ENCODE measurements at regions not wholly inside any gene's neighbourhood (a gene's known extent, or its start where the extent isn't known, plus 50 kb on each side); places are given as distances from the start of the nearest gene placed in this dataset.

- H3K9me2 ChIP-seq (replicated peaks; ENCODE audit: low read length) = no peaks in the 10 kb centered on the region
- BruUV-seq (replicated peaks) = no TSS peak
- POLR2A ChIA-PET (ENCODE audit: unreplicated experiment) = no interaction called here
Measured at GRCh38 chr1:221416723-221417122, 325.2 kb downstream of the DUSP10 start.

GRCh38 chr1:221418346-221418745 lies 323.5 kb downstream of the DUSP10 start:
- intact Hi-C loops (cut with micrococcal nuclease) = no loop called here
- no peak overlapping the region for H3K4me3 ChIP-seq (ENCODE audit: low read length)
- DNase-seq = no peak
- no peaks in the 10 kb centered on the region for H3F3A ChIP-seq (ENCODE audit: low read length, unreplicated experiment)
- H3K9ac ChIP-seq (ENCODE audit: low read length) = no peak overlapping the region
- no peak overlapping the region for H3K4me2 ChIP-seq (ENCODE audit: low read length)
- CTCF ChIA-PET = no interaction called here
- H3K36me3 ChIP-seq (ENCODE audit: low read depth, low read length) = no peaks in the 10 kb centered on the region
- no peaks in the 10 kb centered on the region for H3K9me2 ChIP-seq (replicated peaks; ENCODE audit: low read length)
- H3K27me3 ChIP-seq (ENCODE audit: low read length) = no peaks in the 10 kb centered on the region
- H2AFZ ChIP-seq (ENCODE audit: low read length) = no peak overlapping the region
- H3K79me2 ChIP-seq (ENCODE audit: low read length) = no peaks in the 10 kb centered on the region
- POLR2A ChIA-PET (ENCODE audit: unreplicated experiment) = no interaction called here
- no peak for ATAC-seq
- no peak overlapping the region for H3K27ac ChIP-seq (ENCODE audit: low read length)
- H3K9me3 ChIP-seq (ENCODE audit: low read length) = no peaks in the 10 kb centered on the region
- no peaks in the 10 kb centered on the region for H4K20me1 ChIP-seq (ENCODE audit: low read length)
- TF ChIP-seq EZH2 (IDR thresholded peaks at IDR 0.05; ENCODE audit: low read length, unreplicated experiment) (no peak), EZH2phosphoT487 (IDR thresholded peaks at IDR 0.05; ENCODE audit: borderline replicate concordance, low read length) (no peak), CTCF (conservative IDR thresholded peaks at IDR 0.05; ENCODE audit: low read depth, low read length) (no peak)
- no TSS peak for BruUV-seq (replicated peaks)
- no peaks in the 10 kb centered on the region for H3K4me1 ChIP-seq (ENCODE audit: insufficient read depth, low read length)

More at GRCh38 chr1:221416723-221417122, 325.2 kb downstream of the DUSP10 start:
- H3F3A ChIP-seq (ENCODE audit: low read length, unreplicated experiment) = no peaks in the 10 kb centered on the region
- H3K4me2 ChIP-seq (ENCODE audit: low read length) = no peak overlapping the region
- ATAC-seq = no peak
- DNase-seq = no peak
- H3K36me3 ChIP-seq (ENCODE audit: low read depth, low read length) = no peaks in the 10 kb centered on the region
- H3K9me3 ChIP-seq (ENCODE audit: low read length) = no peaks in the 10 kb centered on the region
- no peaks in the 10 kb centered on the region for H3K79me2 ChIP-seq (ENCODE audit: low read length)
- intact Hi-C loops (cut with micrococcal nuclease) = no loop called here
- CTCF ChIA-PET = no interaction called here
- no peaks in the 10 kb centered on the region for H3K27me3 ChIP-seq (ENCODE audit: low read length)
- no peak overlapping the region for H2AFZ ChIP-seq (ENCODE audit: low read length)
- no peaks in the 10 kb centered on the region for H4K20me1 ChIP-seq (ENCODE audit: low read length)
- H3K4me3 ChIP-seq (ENCODE audit: low read length) = no peak overlapping the region
- no peak overlapping the region for H3K27ac ChIP-seq (ENCODE audit: low read length)
- H3K4me1 ChIP-seq (ENCODE audit: insufficient read depth, low read length) = no peaks in the 10 kb centered on the region
- H3K9ac ChIP-seq (ENCODE audit: low read length) = no peak overlapping the region
- no peak for TF ChIP-seq EZH2 (IDR thresholded peaks at IDR 0.05; ENCODE audit: low read length, unreplicated experiment)
- TF ChIP-seq EZH2phosphoT487 (IDR thresholded peaks at IDR 0.05; ENCODE audit: borderline replicate concordance, low read length) = no peak
- no peak for TF ChIP-seq CTCF (conservative IDR thresholded peaks at IDR 0.05; ENCODE audit: low read depth, low read length)

- intact Hi-C loops (cut with micrococcal nuclease) = loop anchor here (5.0 kb wide), 1 partner anchor 62 kb away; no protein-coding TSS in a partner anchor
- Histone ChIP-seq H3F3A (ENCODE audit: low read length, unreplicated experiment) (no peaks in the 10 kb centered on the region), H3K79me2 (ENCODE audit: low read length) (no peaks in the 10 kb centered on the region), H4K20me1 (ENCODE audit: low read length) (no peaks in the 10 kb centered on the region), H3K9me2 (replicated peaks; ENCODE audit: low read length) (no peaks in the 10 kb centered on the region), H3K27me3 (ENCODE audit: low read length) (no peaks in the 10 kb centered on the region), H3K9me3 (ENCODE audit: low read length) (no peaks in the 10 kb centered on the region), H3K36me3 (ENCODE audit: low read depth, low read length) (no peaks in the 10 kb centered on the region), H2AFZ (ENCODE audit: low read length) (peak overlapping the region; percentile 53; the same call in 1 of the 2 replicates), H3K27ac (ENCODE audit: low read length) (no peak overlapping the region), H3K4me1 (ENCODE audit: insufficient read depth, low read length) (no peaks in the 10 kb centered on the region), H3K9ac (ENCODE audit: low read length) (no peak overlapping the region), H3K4me3 (ENCODE audit: low read length) (no peak overlapping the region), H3K4me2 (ENCODE audit: low read length) (no peak overlapping the region)
- POLR2A ChIA-PET (ENCODE audit: unreplicated experiment) = no interaction called here
- DNase-seq (peak; percentile 41), ATAC-seq (peak; percentile 43)
- BruUV-seq (replicated peaks) = no TSS peak
- CTCF ChIA-PET = no interaction called here
- no peak for TF ChIP-seq CTCF (conservative IDR thresholded peaks at IDR 0.05; ENCODE audit: low read depth, low read length)
- no peak for TF ChIP-seq EZH2 (IDR thresholded peaks at IDR 0.05; ENCODE audit: low read length, unreplicated experiment)
- TF ChIP-seq EZH2phosphoT487 (IDR thresholded peaks at IDR 0.05; ENCODE audit: borderline replicate concordance, low read length) = no peak
Measured at GRCh38 chr1:221419513-221420095, 322.3 kb downstream of the DUSP10 start.

Measured in PC-3 (cell line).